Mononuclear cell (primary cell): ENCODE measurements at regions not wholly inside any gene's neighbourhood (a gene's known extent, or its start where the extent isn't known, plus 50 kb on each side); places are given as distances from the start of the nearest gene placed in this dataset.
"Not testable (repeated sequence)": the region's sequence is repeated elsewhere in the genome, so short reads cannot be mapped to it uniquely, and the experiment has no call there.

ENCODE experiments used
- H3K27me3 ChIP-seq: 2 replicates; pipeline ENCODE4 v1.6.0; 2011; ENCODE audit warnings: low read length, control low read depth; ENCODE audit not compliant: insufficient read depth
- H3K4me1 ChIP-seq: 2 replicates; pipeline ENCODE4 v1.5.1; 2011; ENCODE audit warnings: mild to moderate bottlenecking, low read length, control low read depth; ENCODE audit not compliant: insufficient read depth
- H3K4me3 ChIP-seq: 2 replicates; pipeline ENCODE4 v1.5.1; 2011; ENCODE audit warnings: mild to moderate bottlenecking, low read length, moderate library complexity
- H3K9me3 ChIP-seq: 2 replicates; pipeline ENCODE4 v1.5.1; 2011; ENCODE audit warnings: low read depth, mild to moderate bottlenecking, control low read depth, low read length

GRCh38 chr1:173315296-173315695 lies 108.2 kb upstream of the TNFSF4 start:
- Histone ChIP-seq H3K27me3 (no peaks in the 10 kb centered on the region), H3K4me3 (no peak overlapping the region), H3K4me1 (no peaks in the 10 kb centered on the region), H3K9me3 (no peaks in the 10 kb centered on the region)

- no peaks in the 10 kb centered on the region for H3K4me1 ChIP-seq
- no peaks in the 10 kb centered on the region for H3K27me3 ChIP-seq
- no peaks in the 10 kb centered on the region for H3K9me3 ChIP-seq
- H3K4me3 ChIP-seq: no peak overlapping the region
Observed at GRCh38 chr1:173318788-173319187, 111.7 kb upstream of the TNFSF4 start.

- not testable (repeated sequence) for H3K4me3 ChIP-seq, H3K9me3 ChIP-seq, H3K27me3 ChIP-seq, H3K4me1 ChIP-seq
Observed at GRCh38 chr1:173324352-173324751, 117.2 kb upstream of the TNFSF4 start.

- peaks cover 17% of the 10 kb centered on the region for H3K4me1 ChIP-seq
- not testable (repeated sequence) for H3K27me3 ChIP-seq, H3K9me3 ChIP-seq, H3K4me3 ChIP-seq
Observed at GRCh38 chr1:173327987-173328386, 120.9 kb upstream of the TNFSF4 start.

- H3K4me1 ChIP-seq: peaks cover 17% of the 10 kb centered on the region
- H3K4me3 ChIP-seq: no peak overlapping the region
- no peaks in the 10 kb centered on the region for H3K9me3 ChIP-seq
- no peaks in the 10 kb centered on the region for H3K27me3 ChIP-seq
Observed at GRCh38 chr1:173328961-173329360, 121.8 kb upstream of the TNFSF4 start.

- H3K4me3 ChIP-seq: no peak overlapping the region
- peaks cover 17% of the 10 kb centered on the region for H3K4me1 ChIP-seq
- no peaks in the 10 kb centered on the region for H3K9me3 ChIP-seq
- H3K27me3 ChIP-seq: no peaks in the 10 kb centered on the region
Observed at GRCh38 chr1:173329726-173330125, 122.6 kb upstream of the TNFSF4 start.

GRCh38 chr1:173330149-173330951 lies 123.2 kb upstream of the TNFSF4 start:
- H3K4me1 ChIP-seq: peaks cover 17% of the 10 kb centered on the region
- H3K4me3 ChIP-seq: no peak overlapping the region
- H3K9me3 ChIP-seq: no peaks in the 10 kb centered on the region
- no peaks in the 10 kb centered on the region for H3K27me3 ChIP-seq

- not testable (repeated sequence) for H3K9me3 ChIP-seq, H3K27me3 ChIP-seq, H3K4me3 ChIP-seq
- H3K4me1 ChIP-seq: peaks cover 17% of the 10 kb centered on the region
Observed at GRCh38 chr1:173330952-173331548, 123.9 kb upstream of the TNFSF4 start.

- Histone ChIP-seq H3K27me3 (no peaks in the 10 kb centered on the region), H3K4me3 (no peak overlapping the region), H3K4me1 (peaks cover 17% of the 10 kb centered on the region), H3K9me3 (no peaks in the 10 kb centered on the region)
Observed at GRCh38 chr1:173332026-173332425, 124.9 kb upstream of the TNFSF4 start.

GRCh38 chr1:173333581-173333980 lies 126.5 kb upstream of the TNFSF4 start:
- H3K4me3 ChIP-seq: no peak overlapping the region
- H3K4me1 ChIP-seq: peaks cover 17% of the 10 kb centered on the region
- no peaks in the 10 kb centered on the region for H3K9me3 ChIP-seq
- no peaks in the 10 kb centered on the region for H3K27me3 ChIP-seq

- Histone ChIP-seq H3K27me3 (no peaks in the 10 kb centered on the region), H3K9me3 (no peaks in the 10 kb centered on the region), H3K4me1 (peaks cover 2% of the 10 kb centered on the region), H3K4me3 (no peak overlapping the region)
Observed at GRCh38 chr1:173337126-173337525, 130.0 kb upstream of the TNFSF4 start.

GRCh38 chr1:173341307-173341706 lies 134.2 kb upstream of the TNFSF4 start:
- Histone ChIP-seq H3K4me3 (no peak overlapping the region), H3K9me3 (no peaks in the 10 kb centered on the region), H3K4me1 (no peaks in the 10 kb centered on the region), H3K27me3 (no peaks in the 10 kb centered on the region)

GRCh38 chr1:173341971-173342370 lies 134.8 kb upstream of the TNFSF4 start:
- Histone ChIP-seq H3K4me3 (no peak overlapping the region), H3K4me1 (no peaks in the 10 kb centered on the region), H3K9me3 (no peaks in the 10 kb centered on the region), H3K27me3 (no peaks in the 10 kb centered on the region)

- H3K9me3 ChIP-seq: no peaks in the 10 kb centered on the region
- H3K27me3 ChIP-seq: no peaks in the 10 kb centered on the region
- H3K4me3 ChIP-seq: no peak overlapping the region
- H3K4me1 ChIP-seq: no peaks in the 10 kb centered on the region
Observed at GRCh38 chr1:173342736-173343135, 134.4 kb upstream of the PRDX6 start.

- Histone ChIP-seq H3K4me3 (no peak overlapping the region), H3K9me3 (no peaks in the 10 kb centered on the region), H3K4me1 (no peaks in the 10 kb centered on the region), H3K27me3 (no peaks in the 10 kb centered on the region)
Observed at GRCh38 chr1:173344034-173344743, 132.9 kb upstream of the PRDX6 start.
